Ishikawa (cell line): ENCODE measurements at regions not wholly inside any gene's neighbourhood (a gene's known extent, or its start where the extent isn't known, plus 50 kb on each side); places are given as distances from the start of the nearest gene placed in this dataset.

ENCODE experiments used
- CEBPB ChIP-seq: IDR thresholded peaks from 2 replicates; pipeline ENCODE4 v1.6.1; 2012
- EGR1 ChIP-seq: IDR thresholded peaks from 2 replicates; pipeline ENCODE4 v1.6.1; 2012
- NFIC ChIP-seq: IDR thresholded peaks from 2 replicates; pipeline ENCODE4 v1.6.1; 2012
- TAF1 ChIP-seq: IDR thresholded peaks from 2 replicates; pipeline ENCODE4 v1.6.1; 2012; ENCODE audit warnings: low read depth, mild to moderate bottlenecking
- TF ChIP-seq, protein P1 (sequence below): IDR thresholded peaks from 2 replicates; pipeline ENCODE4 v1.6.1; 2012; ENCODE audit warnings: low read depth, mild to moderate bottlenecking
- TF ChIP-seq, protein P2 (sequence below): IDR thresholded peaks from 2 replicates; pipeline ENCODE4 v1.6.1; 2012

DNA sequence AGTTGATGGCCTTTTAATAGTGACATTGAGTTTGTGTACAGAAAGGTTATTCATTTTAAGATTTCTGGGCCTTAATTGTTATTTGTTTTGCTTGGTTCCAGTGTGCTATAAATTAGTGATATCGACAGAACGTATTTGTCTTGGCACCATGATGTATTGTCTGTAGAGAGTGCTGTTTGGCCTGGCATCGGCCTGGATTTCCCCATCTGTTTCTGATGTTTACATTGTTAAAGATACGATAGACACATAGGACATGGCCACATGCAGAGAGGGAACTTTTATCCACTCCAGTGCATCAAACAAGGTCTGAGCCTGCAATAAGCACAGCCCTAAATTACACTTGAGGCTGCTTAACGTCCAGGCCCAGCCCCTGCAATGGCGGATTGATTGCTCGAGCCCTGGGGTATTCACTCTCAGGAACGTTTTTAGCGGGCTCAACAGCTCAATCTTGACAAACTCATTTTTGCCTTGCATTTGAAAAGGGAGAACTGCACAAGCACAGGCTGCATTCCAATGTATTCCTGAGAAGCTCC lies 144.7 kb downstream of the SLC4A3 start:
- TF ChIP-seq, protein P1, sequence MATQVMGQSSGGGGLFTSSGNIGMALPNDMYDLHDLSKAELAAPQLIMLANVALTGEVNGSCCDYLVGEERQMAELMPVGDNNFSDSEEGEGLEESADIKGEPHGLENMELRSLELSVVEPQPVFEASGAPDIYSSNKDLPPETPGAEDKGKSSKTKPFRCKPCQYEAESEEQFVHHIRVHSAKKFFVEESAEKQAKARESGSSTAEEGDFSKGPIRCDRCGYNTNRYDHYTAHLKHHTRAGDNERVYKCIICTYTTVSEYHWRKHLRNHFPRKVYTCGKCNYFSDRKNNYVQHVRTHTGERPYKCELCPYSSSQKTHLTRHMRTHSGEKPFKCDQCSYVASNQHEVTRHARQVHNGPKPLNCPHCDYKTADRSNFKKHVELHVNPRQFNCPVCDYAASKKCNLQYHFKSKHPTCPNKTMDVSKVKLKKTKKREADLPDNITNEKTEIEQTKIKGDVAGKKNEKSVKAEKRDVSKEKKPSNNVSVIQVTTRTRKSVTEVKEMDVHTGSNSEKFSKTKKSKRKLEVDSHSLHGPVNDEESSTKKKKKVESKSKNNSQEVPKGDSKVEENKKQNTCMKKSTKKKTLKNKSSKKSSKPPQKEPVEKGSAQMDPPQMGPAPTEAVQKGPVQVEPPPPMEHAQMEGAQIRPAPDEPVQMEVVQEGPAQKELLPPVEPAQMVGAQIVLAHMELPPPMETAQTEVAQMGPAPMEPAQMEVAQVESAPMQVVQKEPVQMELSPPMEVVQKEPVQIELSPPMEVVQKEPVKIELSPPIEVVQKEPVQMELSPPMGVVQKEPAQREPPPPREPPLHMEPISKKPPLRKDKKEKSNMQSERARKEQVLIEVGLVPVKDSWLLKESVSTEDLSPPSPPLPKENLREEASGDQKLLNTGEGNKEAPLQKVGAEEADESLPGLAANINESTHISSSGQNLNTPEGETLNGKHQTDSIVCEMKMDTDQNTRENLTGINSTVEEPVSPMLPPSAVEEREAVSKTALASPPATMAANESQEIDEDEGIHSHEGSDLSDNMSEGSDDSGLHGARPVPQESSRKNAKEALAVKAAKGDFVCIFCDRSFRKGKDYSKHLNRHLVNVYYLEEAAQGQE = no peak
- TF ChIP-seq NFIC (no peak), EGR1 (no peak), TAF1 (no peak), CEBPB (no peak)
- TF ChIP-seq, protein P2, sequence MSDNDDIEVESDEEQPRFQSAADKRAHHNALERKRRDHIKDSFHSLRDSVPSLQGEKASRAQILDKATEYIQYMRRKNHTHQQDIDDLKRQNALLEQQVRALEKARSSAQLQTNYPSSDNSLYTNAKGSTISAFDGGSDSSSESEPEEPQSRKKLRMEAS = no peak
